Chondrocyte (in vitro differentiated cells): ENCODE measurements at regions not wholly inside any gene's neighbourhood (a gene's known extent, or its start where the extent isn't known, plus 50 kb on each side); places are given as distances from the start of the nearest gene placed in this dataset.

Experiments used
- DNase-seq: peaks from one replicate; pipeline ENCODE4 v3.0.0; 2021; ENCODE audit warnings: mixed read lengths, low spot score
- H3K27ac Mint-ChIP-seq: one replicate; pipeline ENCODE4 v1.8.0; 2021; ENCODE audit warnings: mild to moderate bottlenecking, moderate library complexity, mixed read lengths; ENCODE audit not compliant: unreplicated experiment
- H3K27me3 Mint-ChIP-seq: 2 replicates; pipeline ENCODE4 v1.8.0; 2021; ENCODE audit warnings: low read depth, mixed read lengths
- H3K36me3 Mint-ChIP-seq: 2 replicates; pipeline ENCODE4 v1.8.0; 2021; ENCODE audit warnings: low read depth, mixed read lengths
- H3K4me1 Mint-ChIP-seq: 2 replicates; pipeline ENCODE4 v1.8.0; 2021; ENCODE audit warnings: low read depth, mild to moderate bottlenecking, mixed read lengths
- H3K4me3 Mint-ChIP-seq: one replicate; pipeline ENCODE4 v1.8.0; 2021; ENCODE audit warnings: mild to moderate bottlenecking, moderate library complexity, mixed read lengths; ENCODE audit not compliant: unreplicated experiment
- H3K9me3 Mint-ChIP-seq: 2 replicates; pipeline ENCODE4 v1.8.0; 2021; ENCODE audit warnings: low read depth, mixed read lengths
- CTCF ChIP-seq: fragments of 200-600 bp; sonication (generic); IDR thresholded peaks from 2 replicates; pipeline ENCODE4 v1.5.0; 2021; ENCODE audit warnings: antibody characterized with exemption, mild to moderate bottlenecking, moderate library complexity

- H3K36me3 Mint-ChIP-seq = no peaks in the 10 kb centered on the region
- H3K9me3 Mint-ChIP-seq = no peaks in the 10 kb centered on the region
- no peak overlapping the region for H3K4me3 Mint-ChIP-seq
- H3K4me1 Mint-ChIP-seq = no peaks in the 10 kb centered on the region
- DNase-seq = no peak
- no peak for TF ChIP-seq CTCF
- H3K27me3 Mint-ChIP-seq = peaks cover 6% of the 10 kb centered on the region
- H3K27ac Mint-ChIP-seq = no peak overlapping the region
Measured at GRCh38 chr18:27483276-27483675, 298.2 kb upstream of the CHST9 start.

- Mint-ChIP-seq H3K4me1 (no peaks in the 10 kb centered on the region), H3K4me3 (no peak overlapping the region), H3K27me3 (peaks cover 6% of the 10 kb centered on the region), H3K36me3 (no peaks in the 10 kb centered on the region), H3K9me3 (no peaks in the 10 kb centered on the region), H3K27ac (no peak overlapping the region)
- DNase-seq = no peak
- no peak for TF ChIP-seq CTCF
Measured at GRCh38 chr18:27478459-27478858, 293.4 kb upstream of the CHST9 start.

- H3K9me3 Mint-ChIP-seq = no peaks in the 10 kb centered on the region
- no peak for TF ChIP-seq CTCF
- no peak for DNase-seq
- H3K27me3 Mint-ChIP-seq = peaks cover 9% of the 10 kb centered on the region
- no peak overlapping the region for H3K4me3 Mint-ChIP-seq
- H3K36me3 Mint-ChIP-seq = no peaks in the 10 kb centered on the region
- H3K27ac Mint-ChIP-seq = no peak overlapping the region
- H3K4me1 Mint-ChIP-seq = no peaks in the 10 kb centered on the region
Measured at GRCh38 chr18:27473318-27473717, 288.2 kb upstream of the CHST9 start.

- Mint-ChIP-seq H3K9me3 (no peaks in the 10 kb centered on the region), H3K36me3 (no peaks in the 10 kb centered on the region), H3K4me1 (no peaks in the 10 kb centered on the region), H3K27ac (no peak overlapping the region), H3K4me3 (no peak overlapping the region), H3K27me3 (peaks cover 20% of the 10 kb centered on the region)
- no peak for TF ChIP-seq CTCF
- DNase-seq = no peak
Measured at GRCh38 chr18:27467073-27467472, 282.0 kb upstream of the CHST9 start.

- no peak overlapping the region for H3K4me3 Mint-ChIP-seq
- peaks cover 4% of the 10 kb centered on the region for H3K9me3 Mint-ChIP-seq
- peaks cover 28% of the 10 kb centered on the region for H3K27me3 Mint-ChIP-seq
- H3K4me1 Mint-ChIP-seq = no peaks in the 10 kb centered on the region
- H3K36me3 Mint-ChIP-seq = no peaks in the 10 kb centered on the region
- TF ChIP-seq CTCF = no peak
- no peak overlapping the region for H3K27ac Mint-ChIP-seq
- no peak for DNase-seq
Measured at GRCh38 chr18:27461957-27462356, 276.8 kb upstream of the CHST9 start.
